Peyer's patch (tissue), 4 donors: ENCODE measurements at regions not wholly inside any gene's neighbourhood (a gene's known extent, or its start where the extent isn't known, plus 50 kb on each side); places are given as distances from the start of the nearest gene placed in this dataset.
A peak's percentile ranks its signal among the peaks of the same experiment; 100 is the strongest.
"Not testable (repeated sequence)": the region's sequence is repeated elsewhere in the genome, so short reads cannot be mapped to it uniquely, and the experiment has no call there.

Experiments
- DNase-seq, 3 donors: peaks; one replicate each; pipeline ENCODE4 v3.0.0-alpha.2; 2017 to 2019
- H3K27ac ChIP-seq, 4 donors: fragments of 200-600 bp; sonication (generic); one replicate each; pipeline ENCODE4 v1.5.1; 2016 to 2019
- H3K27me3 ChIP-seq, 2 donors: fragments of 200-600 bp; sonication (generic); one replicate each; pipeline ENCODE4 v1.5.1; 2019
- H3K36me3 ChIP-seq, 3 donors: fragments of 200-600 bp; sonication (generic); one replicate each; pipeline ENCODE4 v1.5.1; 2016 to 2019
- H3K4me1 ChIP-seq, 4 donors: fragments of 200-600 bp; sonication (generic); one replicate each; pipeline ENCODE4 v1.5.1; 2016 to 2019
- H3K4me3 ChIP-seq, 4 donors: fragments of 200-600 bp; sonication (generic); 1 replicate in 3 of 4; 2 replicates in 1 of 4; pipeline ENCODE4 v1.5.1; 2016 to 2019; ENCODE audit warnings: mild to moderate bottlenecking in 1 of 4
- H3K9me3 ChIP-seq, 4 donors: fragments of 200-600 bp; sonication (generic); one replicate each; pipeline ENCODE4 v1.5.1; 2016 to 2019; ENCODE audit warnings: mild to moderate bottlenecking in 1 of 4
- POLR2A ChIP-seq, 2 donors: fragments of 450-650 bp; IDR thresholded peaks; one replicate each; pipeline ENCODE4 v1.5.1; 2017; ENCODE audit warnings: antibody characterized with exemption in 2 of 2, mild to moderate bottlenecking in 2 of 2, moderate library complexity in 2 of 2
- TF ChIP-seq, protein P1 (sequence below), 6 experiments: fragments of 450-650 bp in 4 of 6; fragments of 200-600 bp in 2 of 6; sonication (generic) in 1 of 6; IDR thresholded peaks; one replicate each; pipeline ENCODE4 v1.5.1; 2017 to 2019; ENCODE audit warnings: antibody characterized with exemption in 6 of 6, mild to moderate bottlenecking in 3 of 6, moderate library complexity in 1 of 6

DNA sequence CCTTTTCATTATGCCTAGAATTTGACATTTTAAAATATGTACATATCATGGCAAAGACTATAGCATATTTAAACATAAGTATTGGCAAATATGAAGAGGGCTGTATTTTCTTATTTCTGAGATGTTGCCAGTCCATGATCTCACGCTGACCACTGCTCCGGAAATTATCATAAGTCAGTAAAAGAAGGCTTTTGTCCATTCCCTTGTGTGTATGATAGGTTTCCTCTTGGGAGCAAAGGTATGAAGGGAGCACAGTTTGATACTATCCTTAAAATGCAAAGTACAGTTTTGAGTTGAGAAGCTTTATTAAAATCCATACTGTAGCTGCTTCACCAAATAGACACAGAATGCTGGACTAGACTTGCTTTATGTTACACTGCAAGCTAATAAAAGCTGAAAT is 52.6 kb upstream of the AGA start:
- TF ChIP-seq, protein P1, sequence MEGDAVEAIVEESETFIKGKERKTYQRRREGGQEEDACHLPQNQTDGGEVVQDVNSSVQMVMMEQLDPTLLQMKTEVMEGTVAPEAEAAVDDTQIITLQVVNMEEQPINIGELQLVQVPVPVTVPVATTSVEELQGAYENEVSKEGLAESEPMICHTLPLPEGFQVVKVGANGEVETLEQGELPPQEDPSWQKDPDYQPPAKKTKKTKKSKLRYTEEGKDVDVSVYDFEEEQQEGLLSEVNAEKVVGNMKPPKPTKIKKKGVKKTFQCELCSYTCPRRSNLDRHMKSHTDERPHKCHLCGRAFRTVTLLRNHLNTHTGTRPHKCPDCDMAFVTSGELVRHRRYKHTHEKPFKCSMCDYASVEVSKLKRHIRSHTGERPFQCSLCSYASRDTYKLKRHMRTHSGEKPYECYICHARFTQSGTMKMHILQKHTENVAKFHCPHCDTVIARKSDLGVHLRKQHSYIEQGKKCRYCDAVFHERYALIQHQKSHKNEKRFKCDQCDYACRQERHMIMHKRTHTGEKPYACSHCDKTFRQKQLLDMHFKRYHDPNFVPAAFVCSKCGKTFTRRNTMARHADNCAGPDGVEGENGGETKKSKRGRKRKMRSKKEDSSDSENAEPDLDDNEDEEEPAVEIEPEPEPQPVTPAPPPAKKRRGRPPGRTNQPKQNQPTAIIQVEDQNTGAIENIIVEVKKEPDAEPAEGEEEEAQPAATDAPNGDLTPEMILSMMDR (IDR thresholded peaks at IDR 0.05): no peak
- no peak for TF ChIP-seq POLR2A (IDR thresholded peaks at IDR 0.05)
- no peaks in the 10 kb centered on the region for H3K4me1 ChIP-seq
- DNase-seq: no peak

DNA sequence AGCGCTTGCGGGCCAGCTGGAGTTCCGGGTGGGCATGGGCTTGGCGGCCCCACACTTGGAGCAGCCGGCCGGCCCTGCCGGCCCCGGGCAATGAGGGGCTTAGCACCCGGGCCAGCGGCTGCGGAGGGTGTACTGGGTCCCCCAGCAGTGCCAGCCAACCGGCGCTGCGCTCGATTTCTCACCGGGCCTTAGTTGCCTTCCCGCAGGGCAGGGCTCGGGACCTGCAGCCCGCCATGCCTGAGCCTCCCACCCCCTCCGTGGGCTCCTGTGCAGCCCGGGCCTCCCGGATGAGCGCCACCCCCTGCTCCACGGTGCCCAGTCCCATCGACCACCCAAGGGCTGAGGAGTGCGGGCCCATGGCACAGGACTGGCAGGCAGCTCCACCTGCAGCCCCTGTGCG is 53.4 kb upstream of the AGA start:
- not testable (repeated sequence) for H3K9me3 ChIP-seq, DNase-seq, H3K27me3 ChIP-seq, H3K4me1 ChIP-seq, H3K27ac ChIP-seq, H3K36me3 ChIP-seq, H3K4me3 ChIP-seq

More for the DNA sequence above, 52.6 kb upstream of the AGA start:
- no peaks in the 10 kb centered on the region for H3K27me3 ChIP-seq
- no peaks in the 10 kb centered on the region for H3K9me3 ChIP-seq
- H3K27ac ChIP-seq: no peak overlapping the region
- H3K4me3 ChIP-seq: no peak overlapping the region
- no peaks in the 10 kb centered on the region for H3K36me3 ChIP-seq

DNA sequence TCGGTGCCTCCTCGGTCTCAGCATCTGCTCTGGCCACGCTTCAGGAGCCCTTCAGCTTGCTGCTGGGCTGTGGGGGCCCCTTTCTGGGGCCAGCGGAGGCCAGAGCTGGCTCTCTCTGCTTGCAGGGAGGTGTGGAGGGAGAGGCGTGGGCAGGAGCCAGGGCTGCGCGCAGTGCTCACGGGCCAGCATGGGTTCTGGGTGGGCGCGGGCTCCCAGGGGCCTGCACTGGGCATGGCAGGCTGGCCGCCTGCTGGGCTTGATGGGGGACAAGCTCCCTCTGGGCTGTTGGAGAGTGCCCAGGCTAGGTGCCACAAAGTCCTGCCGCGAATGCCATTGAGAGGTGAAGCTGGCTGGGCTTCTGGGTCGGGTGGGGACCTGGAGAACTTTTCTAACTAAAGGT is 57.3 kb upstream of the AGA start:
- Histone ChIP-seq H3K4me3 (no peak overlapping the region), H3K4me1 (no peaks in the 10 kb centered on the region), H3K27me3 (no peaks in the 10 kb centered on the region), H3K9me3 (no peaks in the 10 kb centered on the region), H3K27ac (no peak overlapping the region), H3K36me3 (no peaks in the 10 kb centered on the region)
- no peak for DNase-seq
- TF ChIP-seq, protein P1 (IDR thresholded peaks at IDR 0.05): no peak
- TF ChIP-seq POLR2A (IDR thresholded peaks at IDR 0.05): no peak

DNA sequence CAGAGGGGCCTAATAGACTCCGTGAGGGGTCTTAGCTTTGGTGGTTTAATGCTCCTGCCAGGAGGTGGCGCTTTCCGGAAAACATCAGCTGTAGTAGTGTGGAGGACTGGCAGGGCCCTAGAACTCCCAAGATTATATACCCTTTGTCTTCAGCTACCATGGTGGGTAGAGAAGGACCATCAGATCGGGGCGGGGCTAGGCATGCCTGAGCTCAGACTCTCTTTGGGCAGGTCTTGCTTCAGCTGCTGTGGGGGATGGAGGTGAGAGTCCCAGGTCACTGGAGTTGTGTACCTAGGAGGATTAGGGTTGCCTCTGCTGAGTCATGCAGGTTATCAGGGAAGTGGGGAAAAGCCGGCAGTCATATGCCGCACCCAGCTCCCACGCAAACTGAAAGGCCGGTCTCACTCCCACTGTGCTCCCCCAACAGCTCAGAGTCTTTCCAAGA is 63.0 kb upstream of the AGA start:
- TF ChIP-seq POLR2A (IDR thresholded peaks at IDR 0.05): no peak
- TF ChIP-seq, protein P1 (IDR thresholded peaks at IDR 0.05): no peak
- no peak overlapping the region for H3K27ac ChIP-seq
- H3K4me1 ChIP-seq: no peaks in the 10 kb centered on the region
- no peaks in the 10 kb centered on the region for H3K36me3 ChIP-seq
- no peak overlapping the region for H3K4me3 ChIP-seq
- no peaks in the 10 kb centered on the region for H3K27me3 ChIP-seq
- peak in 1 of 3 donors; percentile 48 for DNase-seq
- H3K9me3 ChIP-seq: no peaks in the 10 kb centered on the region

DNA sequence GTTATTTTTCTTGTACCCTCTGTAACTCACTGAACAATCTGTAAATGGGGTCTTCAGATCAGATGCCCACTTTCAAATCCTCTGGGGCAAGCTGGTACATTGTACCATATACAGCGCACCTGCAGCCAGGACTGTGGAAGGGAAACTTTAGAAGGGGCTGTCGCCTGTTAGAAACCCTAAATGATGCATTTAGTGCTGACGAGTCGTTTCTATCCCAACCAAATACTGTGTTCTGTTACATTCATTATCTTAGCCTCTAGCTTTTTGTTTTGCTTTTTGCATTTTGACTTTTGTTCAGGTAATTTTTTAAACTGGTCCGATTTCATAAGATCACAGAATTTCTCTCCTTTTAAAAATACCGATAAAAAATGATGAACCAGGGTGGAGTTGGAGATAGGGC is 66.4 kb upstream of the AGA start:
- TF ChIP-seq, protein P1 (IDR thresholded peaks at IDR 0.05): no peak
- TF ChIP-seq POLR2A (IDR thresholded peaks at IDR 0.05): no peak
- H3K9me3 ChIP-seq: no peaks in the 10 kb centered on the region
- H3K36me3 ChIP-seq: no peaks in the 10 kb centered on the region
- H3K27ac ChIP-seq: no peak overlapping the region
- H3K4me1 ChIP-seq: no peaks in the 10 kb centered on the region
- no peaks in the 10 kb centered on the region for H3K27me3 ChIP-seq
- no peak overlapping the region for H3K4me3 ChIP-seq
- no peak for DNase-seq

DNA sequence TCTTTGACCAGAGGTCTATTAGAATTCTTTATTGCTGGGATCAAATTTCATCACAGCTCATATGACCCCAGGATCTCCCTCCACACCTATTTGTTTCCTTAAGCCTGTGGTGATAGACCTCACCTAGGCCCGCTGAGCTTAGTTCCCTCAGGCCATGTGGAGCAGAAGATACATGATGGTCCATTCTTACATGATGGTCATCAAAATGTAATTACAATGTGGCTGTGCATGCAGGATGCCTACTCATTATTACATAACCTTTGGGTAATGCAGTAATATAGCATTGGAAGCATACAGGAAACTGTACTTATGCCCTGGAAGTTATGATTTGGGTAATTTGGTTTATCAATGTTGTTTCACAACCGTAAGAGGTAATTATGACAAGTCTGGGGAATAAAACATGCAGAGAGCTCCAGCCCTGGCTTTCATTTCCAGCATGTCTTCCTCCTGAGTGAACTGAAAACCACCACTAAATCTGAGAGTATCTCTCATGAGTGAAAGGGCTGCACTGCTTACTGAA is 67.0 kb upstream of the AGA start:
- no peak for TF ChIP-seq POLR2A (IDR thresholded peaks at IDR 0.05)
- TF ChIP-seq, protein P1 (IDR thresholded peaks at IDR 0.05): no peak
- Histone ChIP-seq H3K27me3 (no peaks in the 10 kb centered on the region), H3K36me3 (no peaks in the 10 kb centered on the region), H3K9me3 (no peaks in the 10 kb centered on the region), H3K4me3 (no peak overlapping the region), H3K27ac (peak overlapping the region in 1 of 4 donors; percentile 6), H3K4me1 (no peaks in the 10 kb centered on the region)
- no peak for DNase-seq
